NCI-H1048 (cell line): ENCODE measurements at regions not wholly inside any gene's neighbourhood (a gene's known extent, or its start where the extent isn't known, plus 50 kb on each side); places are given as distances from the start of the nearest gene placed in this dataset.

Source experiments
- DNase-seq: peaks from one replicate; lab custom pipeline; 2025; lab: John Stamatoyannopoulos, UW

DNA sequence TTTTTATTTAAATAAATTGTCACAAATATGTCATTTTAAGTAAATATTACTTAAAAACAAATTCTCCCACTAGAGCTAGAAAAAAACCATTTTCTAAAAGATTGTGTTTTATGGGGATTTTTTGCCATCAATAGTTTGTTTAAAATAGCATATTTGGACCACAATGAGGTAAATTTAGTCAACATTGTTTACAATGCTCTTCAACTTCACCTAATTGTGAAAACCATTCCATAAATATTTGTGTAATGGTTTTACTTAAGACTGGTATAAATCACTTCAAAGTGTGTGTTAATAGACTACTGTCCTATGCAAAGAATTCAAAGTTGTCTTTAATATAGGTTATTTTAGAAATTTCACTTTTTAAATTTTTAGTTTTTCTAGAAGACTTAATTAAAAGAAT, 1004.2 kb downstream of the PCDH18 start:
- DNase-seq = no peak

DNA sequence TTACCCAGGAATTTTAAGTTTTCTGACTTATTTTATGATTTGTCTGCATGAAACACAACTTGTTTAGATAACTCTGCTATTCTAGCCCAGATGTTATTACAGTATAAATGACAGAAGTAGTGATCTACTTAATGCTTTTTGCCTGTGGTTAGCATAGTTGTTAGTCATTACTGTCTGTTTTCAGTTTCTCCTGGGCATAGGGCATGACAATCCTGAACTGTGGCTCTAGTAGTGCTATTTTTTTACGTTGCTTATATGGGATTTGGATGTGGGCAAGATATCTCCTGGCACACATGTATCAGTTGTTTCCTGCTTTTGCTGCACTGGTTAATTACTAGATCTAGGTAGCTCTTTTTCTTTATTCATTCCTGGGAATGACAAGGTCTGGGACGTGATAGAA, 1005.8 kb downstream of the PCDH18 start:
- DNase-seq = no peak

DNA sequence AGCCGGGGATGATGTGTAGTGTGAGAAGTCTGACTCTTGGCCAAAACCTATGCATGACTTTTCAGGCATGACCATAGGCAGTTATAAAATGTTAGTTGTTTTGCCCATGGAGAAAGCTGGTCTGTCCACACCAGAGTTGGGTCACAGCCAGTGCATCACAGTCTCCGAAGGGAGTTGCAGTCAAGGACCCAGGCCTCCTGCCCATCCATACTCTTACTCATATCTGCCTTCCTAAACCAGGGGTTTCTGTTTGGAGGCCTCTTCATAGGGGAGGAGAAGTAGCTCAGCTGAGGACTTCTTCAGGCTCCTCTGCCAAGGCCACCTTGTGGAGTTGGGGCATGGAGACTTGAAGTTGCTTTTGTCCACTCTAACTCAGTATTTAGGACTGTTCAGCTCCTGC, 1008.3 kb downstream of the PCDH18 start:
- DNase-seq = no peak

DNA sequence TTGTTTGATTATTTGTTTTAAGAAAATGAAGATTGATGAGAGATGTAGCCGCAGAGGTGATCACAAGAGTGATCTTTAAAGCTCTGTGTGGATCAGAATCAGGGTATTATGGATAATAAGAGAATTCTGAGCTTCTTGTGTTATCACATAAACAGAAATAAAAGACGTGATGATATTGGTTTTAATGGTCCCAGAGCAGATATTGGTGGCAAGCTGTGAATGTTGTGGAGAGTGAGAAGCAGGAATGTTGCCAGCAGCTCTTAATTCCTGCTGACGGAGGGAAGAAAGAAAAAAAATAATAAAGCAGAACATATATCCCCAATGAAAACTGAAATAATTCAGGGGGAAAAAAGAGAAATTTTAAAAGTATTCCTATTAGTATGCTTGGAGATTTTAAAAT, 1015.9 kb downstream of the PCDH18 start:
- DNase-seq = no peak

DNA sequence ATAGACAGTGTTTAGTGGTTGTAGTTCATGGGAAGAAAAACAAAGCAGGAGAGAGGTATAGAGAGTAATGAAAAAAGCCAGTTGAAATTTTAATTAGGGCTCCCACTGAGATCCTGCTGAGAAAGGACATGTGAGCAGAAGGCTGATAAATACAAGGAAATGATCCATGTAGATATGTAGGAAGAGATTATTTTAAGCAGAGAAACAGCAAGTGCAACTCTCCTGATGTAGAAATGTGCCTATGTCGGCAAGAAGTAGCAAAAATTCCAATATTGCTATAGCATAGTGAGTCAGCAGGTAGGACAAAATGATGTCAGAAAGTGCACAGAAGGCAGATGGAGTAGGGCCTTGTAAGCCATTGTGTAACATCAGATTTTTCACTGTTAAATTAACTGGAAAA, 1027.3 kb downstream of the PCDH18 start:
- no peak for DNase-seq

DNA sequence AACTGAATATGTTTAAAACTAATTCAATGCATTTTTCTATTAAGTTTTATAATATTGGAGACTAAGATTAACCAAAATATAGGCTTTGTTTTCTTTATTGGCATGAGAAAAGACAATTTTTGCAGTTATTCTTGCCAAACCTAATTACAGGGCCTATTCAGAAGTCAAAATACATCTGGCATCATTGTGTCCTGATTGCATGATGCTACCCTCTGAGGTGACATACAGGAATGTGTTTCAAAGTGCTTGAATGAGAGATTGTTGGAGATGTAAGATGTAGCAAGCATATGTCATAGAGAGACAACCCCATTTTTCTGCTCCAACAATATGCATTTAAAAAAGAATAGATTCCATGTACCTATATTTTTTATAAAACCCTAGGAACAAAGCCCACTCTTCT, 1036.4 kb downstream of the PCDH18 start:
- no peak for DNase-seq

DNA sequence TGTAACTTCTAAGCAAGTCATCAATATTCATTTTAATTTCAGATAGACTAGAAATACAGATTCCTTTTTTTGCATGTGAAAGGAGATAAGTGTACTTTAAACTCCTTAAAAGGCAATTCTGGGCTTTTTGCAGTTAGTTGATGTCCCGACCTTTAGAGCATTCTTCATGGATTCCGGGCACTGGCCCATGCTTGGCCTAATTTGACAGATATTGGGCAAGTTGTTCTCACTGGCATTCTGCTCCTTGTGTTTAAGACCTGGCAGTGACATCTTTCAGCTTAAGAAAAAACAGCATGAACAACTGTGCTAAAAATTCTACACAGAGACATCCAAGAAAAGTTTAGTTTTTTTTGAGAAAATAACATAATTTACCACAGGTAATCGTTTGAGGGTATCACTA, 1037.2 kb downstream of the PCDH18 start:
- DNase-seq = no peak

DNA sequence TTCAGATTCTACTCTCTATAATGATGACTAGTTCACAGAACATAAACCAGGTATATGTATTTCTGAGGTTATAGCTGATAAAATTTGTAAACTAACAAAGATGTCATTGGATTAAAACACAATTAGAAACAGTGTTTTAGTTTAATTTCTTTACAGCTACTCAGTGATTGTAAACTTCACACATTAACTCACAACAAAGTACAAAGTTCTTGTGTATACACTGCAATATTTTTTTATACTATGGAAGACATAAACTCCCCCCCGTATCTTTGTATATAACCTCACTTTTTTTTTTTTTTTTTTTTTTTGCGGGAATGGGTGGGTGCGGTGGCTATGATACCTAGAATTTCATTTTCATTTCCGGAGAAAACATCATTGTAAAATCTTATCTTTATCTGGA, 1043.2 kb downstream of the PCDH18 start:
- DNase-seq = no peak

DNA sequence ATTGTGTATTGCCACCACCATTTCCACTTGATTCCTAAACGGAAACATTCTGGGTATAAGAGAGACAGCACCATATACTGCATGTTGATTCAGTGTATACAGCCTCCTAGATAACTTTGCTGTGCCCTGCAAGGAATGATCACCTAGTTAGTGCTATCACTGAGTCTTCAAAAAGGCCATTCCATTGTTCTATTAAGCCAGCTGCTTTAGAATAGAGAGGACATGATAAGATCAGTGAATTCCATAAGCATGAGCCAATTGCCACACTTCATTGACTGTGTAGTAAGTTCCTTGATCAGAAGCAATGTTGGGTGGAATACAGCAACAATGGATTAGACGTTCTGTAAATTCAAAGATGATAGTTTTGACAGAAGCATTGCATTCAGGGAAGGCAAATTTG, 1047.3 kb downstream of the PCDH18 start:
- no peak for DNase-seq

DNA sequence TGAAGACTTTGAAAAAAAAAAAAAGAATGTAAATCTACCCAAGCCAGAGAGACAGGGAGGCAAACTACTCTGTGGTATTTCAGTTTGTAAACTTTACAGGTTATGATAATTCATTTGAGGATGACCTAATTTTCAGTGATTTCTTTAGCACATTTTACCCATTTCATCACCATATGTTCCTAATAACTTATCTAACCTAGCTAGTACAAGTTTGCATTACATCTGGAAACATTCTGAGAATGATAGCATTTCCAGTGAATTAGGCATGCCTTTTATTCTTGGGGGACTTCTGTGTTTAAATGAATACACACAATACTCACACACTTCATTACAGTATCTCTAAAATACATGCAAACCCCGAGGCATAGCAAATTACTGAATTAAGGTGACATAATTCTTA, 1055.5 kb downstream of the PCDH18 start:
- no peak for DNase-seq

DNA sequence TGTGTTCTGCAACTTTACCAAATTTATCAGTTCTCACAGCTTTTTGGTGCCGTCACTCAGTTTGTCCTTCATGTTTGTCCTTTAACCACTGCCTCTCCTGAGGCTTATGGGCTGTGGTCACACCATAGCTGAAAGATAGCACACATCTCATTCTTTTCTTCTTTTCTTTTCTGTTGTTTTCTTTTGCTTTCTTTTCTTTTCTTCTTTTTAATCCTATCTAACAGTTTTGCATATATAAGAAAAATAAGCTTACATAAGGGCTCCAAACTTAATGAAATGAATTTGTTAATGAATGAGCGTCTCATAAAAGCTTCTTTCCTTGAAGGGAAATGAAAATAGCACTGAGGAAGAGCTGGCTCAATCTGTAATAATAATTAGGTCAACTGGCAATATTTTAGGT, 1061.2 kb downstream of the PCDH18 start:
- no peak for DNase-seq

DNA sequence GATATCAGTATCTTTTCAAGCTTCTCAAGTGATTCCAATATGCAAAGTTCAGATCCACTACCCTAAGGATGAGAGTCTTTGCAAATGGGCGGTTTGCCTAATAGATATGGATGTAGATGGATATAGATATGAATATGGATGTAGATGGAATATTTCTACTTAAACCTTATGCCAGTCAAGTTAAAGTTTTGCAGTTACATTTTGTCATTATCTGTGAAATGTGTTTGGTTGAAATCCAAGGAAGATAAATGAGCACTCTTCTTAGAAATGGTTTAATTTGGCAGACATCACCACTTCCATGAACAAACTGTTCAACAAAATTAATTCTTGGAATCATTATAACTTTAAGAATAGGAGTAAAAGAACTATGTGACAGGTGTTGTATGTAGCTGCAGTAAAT, 1066.6 kb downstream of the PCDH18 start:
- no peak for DNase-seq

DNA sequence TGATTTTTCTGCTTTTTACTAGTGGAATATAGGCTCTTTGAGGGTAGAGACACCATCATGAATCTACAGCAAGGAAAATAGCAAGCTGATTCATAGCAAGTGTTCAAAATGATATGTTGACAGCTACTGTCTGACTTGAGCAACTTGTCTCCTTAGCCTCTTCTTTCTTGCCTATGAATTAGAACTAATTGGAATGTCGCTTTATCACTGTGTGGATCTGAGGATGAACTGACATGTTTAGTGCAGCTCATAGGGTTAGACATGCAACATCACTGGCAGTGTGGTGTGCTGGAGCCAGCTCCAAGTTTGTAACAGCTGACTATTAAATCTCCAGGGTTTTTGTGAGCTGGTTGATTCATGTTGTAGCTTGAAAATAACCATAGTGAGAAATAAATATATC, 1068.4 kb downstream of the PCDH18 start:
- no peak for DNase-seq

DNA sequence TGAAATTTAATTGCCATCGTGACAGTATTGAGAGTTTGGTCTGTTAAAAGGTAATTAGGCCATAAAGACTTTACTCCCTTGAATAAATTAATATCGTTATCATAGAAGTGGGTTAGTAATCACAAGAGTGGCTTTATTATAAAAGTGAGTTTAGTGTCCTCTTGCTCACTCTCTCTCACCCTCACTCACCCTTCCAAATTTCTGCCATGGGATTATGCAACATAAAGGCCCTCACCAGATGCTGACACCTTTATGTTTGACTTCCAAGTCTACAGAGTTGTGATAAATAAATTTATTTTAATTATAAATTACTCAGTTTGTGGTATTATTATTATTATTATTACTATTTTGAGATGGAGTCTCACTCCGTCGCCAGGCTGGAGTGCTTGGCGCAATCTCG, 1070.8 kb downstream of the PCDH18 start:
- no peak for DNase-seq

DNA sequence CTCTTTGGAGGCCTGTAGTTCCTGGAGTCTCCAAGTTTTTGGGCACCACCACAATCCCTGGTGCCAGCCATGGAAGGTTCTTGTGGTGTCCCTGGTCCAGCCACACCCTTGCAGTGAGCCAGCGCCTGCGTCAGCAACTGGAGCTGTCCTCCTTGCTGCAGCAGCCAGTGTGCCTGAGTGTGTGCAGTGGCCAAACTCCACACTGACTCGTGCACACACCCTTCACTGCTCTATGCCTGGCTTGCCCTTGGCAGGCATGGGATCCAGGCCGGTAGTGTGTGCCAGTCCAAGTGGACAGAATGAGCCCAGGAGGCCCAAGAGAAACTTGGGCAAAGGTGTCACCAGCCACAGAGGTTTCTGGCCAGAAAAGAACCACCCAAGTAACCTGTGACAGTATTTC, 1074.0 kb downstream of the PCDH18 start:
- no peak for DNase-seq

DNA sequence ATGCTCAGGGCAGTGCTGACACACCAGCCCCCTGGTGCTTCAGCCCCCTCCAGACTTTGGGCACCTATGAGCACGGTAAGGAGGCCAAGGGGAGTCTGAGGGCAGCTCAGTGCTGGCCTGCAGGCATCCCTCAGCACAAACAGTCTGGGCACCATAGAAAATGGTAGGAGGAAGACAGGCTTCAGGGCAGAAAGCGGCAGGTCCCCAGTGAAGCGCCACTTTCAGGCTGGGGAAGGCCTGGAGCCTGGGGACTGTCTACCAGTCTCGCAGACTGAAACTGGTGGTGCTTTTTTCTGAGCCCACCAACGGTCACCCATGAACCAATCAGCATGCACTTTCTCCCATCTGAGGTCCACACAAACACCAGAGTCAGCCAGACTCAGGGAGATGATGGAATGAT, 1074.7 kb downstream of the PCDH18 start:
- DNase-seq = no peak

DNA sequence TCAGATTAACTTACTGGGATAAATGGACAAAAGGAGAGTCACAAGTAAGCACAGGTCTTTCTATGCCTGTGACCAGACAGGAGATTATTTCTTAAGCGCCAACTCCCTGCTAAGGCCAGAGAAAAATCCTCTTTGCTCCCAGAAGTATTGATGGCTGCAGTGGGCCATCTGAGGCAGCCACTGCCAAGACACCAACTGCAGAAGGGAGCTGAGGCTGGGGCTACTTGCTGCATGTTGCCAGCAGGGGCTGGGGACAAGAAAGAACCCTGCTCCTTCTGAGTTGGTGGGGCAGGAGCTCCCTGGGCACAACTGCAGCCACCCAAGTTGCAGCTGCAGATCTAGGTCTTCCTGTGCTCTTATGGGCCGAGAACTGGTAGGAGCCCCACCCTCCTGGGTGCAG, 1075.3 kb downstream of the PCDH18 start:
- DNase-seq = no peak

DNA sequence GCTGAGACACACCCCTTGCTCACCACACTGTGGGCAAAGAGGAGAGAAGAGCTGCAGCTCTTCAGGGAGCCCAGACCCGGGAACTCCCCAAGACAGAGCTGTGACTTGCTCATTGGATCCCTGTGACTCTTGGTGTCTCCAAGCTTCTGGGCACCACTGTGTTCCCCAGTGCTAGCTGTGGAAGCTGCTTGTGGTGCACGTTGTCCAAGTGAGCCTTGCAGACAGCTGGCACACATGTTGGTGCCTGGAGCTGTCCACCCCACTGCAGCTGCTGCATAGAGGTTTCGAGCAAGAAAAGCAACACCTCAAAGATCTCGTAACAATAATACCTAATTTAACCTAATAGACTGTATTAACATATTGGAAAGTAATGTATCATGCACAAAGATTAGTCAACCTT, 1089.3 kb downstream of the PCDH18 start:
- no peak for DNase-seq

DNA sequence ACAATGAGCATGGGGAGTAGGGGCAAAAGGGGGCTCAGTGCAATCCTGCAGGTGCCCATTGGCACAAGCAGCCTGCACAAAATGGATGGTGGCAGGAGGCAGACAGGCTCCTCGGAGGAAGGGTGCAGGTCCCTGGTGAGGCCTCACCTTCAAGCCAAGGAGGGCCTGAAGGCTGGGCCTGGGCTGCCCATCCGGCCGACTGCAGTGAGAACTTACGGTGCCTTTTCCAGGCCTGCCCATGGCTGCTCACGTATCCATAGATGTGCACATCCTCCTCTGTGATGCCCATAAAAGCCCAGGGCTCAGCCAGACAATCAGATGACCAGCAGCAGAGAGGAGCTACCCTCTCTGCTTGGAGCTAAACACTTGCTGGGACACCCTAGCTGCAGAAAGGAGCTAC, 1089.8 kb downstream of the PCDH18 start:
- DNase-seq = no peak

DNA sequence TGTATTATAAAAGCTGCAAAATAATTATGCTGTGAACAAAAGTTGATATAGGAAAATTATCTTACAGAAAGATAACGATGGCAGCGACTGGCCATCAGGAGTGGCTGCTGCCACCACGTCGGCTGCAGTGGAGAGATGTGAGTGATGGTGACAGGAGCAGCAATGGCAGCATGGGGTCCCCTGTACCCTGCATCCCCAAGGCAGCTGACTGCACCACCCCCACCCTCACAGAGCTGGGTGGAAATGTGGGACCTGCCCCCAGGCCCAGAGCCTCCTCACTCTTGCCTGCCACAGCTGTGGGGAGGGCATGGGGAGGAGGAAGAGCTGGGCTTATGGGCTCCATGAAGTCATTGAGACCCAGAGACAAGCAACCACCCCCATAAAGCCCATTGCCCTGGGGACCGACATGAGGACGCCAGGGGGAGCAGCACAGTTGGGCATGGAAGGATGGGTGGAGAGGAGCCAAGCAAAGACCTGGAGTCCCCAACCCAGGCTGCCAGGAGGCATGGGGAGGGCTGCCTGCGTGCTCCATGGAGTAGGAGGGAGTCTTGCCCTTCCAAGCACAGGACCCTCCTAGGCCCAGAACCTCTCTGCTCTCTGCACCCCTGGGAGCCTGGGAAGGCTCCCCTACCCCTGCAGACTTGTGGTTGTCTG, 1090.5 kb downstream of the PCDH18 start:
- DNase-seq = no peak

DNA sequence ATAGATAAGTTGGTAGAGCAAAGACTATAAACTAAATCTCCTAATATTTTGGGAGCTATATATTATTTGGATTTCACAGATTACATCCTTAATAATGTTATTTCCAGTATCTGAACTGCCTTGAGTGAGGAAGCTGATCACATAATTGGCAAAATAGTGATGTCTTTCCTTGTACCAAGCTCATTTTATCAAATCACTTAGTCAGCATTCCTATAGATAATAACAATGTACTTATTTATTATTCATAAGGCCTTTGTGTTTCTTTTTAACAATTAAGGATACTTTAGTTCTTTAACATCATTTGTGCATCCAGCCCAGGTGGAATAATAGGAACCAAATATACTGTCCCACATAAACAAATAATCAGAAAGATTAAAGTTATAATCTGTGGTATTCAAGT, 1093.6 kb downstream of the PCDH18 start:
- DNase-seq = no peak

DNA sequence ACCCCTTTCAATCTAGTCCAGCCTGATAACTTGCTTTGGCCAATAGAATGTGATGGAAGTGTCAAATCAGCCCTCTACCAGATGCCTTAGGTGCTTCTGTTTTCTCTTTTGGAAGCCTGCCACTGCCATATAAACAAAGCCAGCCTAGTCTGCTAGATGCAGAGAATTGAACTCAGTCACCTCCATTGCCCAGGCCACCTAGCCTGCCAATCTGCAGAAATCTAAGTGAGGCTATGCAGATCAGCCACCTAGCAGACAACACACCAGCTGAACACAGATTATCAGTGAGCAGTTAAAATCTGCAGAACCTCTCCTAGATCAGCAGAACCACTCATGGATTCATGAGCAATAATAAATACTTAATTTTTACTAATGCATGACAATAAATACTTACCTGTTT, 1108.2 kb downstream of the PCDH18 start:
- DNase-seq = no peak

DNA sequence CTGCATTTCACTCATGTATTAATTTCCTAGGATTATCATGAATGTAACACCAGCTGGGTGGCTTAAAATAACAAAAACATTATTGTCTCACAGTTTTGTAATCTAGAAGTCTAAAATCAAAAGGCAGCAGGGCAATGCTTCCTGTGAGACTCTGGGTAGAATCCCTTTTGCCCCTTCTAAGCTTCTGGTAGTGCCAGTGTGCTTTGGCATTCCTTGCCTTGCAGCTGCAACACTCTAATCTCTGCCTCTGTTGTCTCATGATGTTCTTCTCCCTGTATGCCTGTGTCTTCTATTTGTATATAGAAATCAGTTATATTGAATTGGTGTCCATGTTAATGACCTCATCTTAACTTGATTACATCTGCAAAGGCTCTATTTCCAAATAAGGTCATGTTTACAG, 1117.3 kb downstream of the PCDH18 start:
- DNase-seq = no peak

DNA sequence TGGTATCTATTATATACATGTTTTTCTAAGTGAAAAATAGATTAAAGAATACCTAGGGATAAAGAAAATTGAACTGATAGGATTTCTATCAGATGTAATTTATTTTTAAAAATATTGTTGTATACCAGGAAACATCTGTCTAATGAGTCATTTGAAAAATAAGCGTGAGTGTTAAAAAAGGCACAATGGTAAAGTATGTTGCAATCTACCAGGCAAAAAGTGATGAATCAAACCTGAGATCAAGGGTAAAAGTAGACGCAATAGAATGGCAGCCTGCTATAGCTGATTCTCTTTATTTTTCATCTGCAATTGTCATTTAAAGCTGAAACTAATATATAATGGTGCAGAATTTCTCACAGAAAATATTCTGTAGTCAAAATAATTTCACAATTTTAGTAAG, 1119.6 kb downstream of the PCDH18 start:
- no peak for DNase-seq

DNA sequence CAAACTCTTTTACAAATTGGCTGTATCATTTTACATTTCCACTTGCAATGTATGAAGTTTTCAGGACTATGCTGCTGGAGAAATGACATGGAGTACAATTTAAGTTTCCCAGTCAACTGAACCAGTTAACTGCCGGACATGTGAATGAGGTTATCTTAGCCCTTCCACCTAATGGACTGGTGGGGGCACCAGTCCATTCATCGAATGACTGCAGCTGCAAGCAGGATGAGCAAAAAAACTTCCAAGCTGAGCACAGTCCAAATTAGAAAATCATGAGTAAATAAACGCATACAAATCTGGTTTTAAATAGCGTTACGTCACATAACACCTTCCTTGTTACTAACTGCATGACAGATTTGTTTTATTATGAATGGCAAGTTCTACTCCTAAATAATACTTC, 1131.5 kb downstream of the PCDH18 start:
- no peak for DNase-seq
